GM12878 (cell line): ENCODE measurements at regions not wholly inside any gene's neighbourhood (a gene's known extent, or its start where the extent isn't known, plus 50 kb on each side); places are given as distances from the start of the nearest gene placed in this dataset.

Experiments
- ATAC-seq: fragments of 200-7000 bp; cut with Tn5 transposase; 3 replicates; pipeline ENCODE4 v1.9.1; 2020; ENCODE audit warnings: mild to moderate bottlenecking, moderate library complexity
- BruUV-seq: library from RNA; stranded (reverse); fragments of 400-500 nt; replicated peaks from 2 replicates; lab custom pipeline; 2021; lab: Mats Ljungman, UMichigan
- CTCF ChIA-PET: fragments of 300-600 bp; sonication (Branson Sonifier 250); formaldehyde crosslinking; extraction: SDS; loops from one replicate; lab custom pipeline; 2021; ENCODE audit warnings: inconsistent platforms; lab: Yijun Ruan, JAX
- POLR2A ChIA-PET: fragments of 350-600 bp; formaldehyde crosslinking; extraction: SDS; loops from one replicate; lab custom pipeline; 2021; ENCODE audit warnings: inconsistent platforms; lab: Charles Lee
- RAD21 ChIA-PET: fragments of 300-600 bp; sonication (Branson Sonifier 250); formaldehyde crosslinking; loops from one replicate; lab custom pipeline; 2023; ENCODE audit warnings: antibody characterized with exemption; ENCODE audit not compliant: unreplicated experiment; lab: Charles Lee
- SMC1A ChIA-PET: fragments of 300-600 bp; sonication (Branson Sonifier 250); formaldehyde crosslinking; loops from one replicate; lab custom pipeline; 2023; ENCODE audit not compliant: unreplicated experiment, uncharacterized antibody; lab: Charles Lee
- DNase-seq: peaks from one replicate; pipeline ENCODE4 v3.0.0-alpha.2; 2011; ENCODE audit warnings: low read depth, low spot score
- FAIRE-seq: peaks from 3 replicates; lab custom pipeline; 2011; peaks lifted over from hg19 to GRCh38; lab: Jason Lieb, UNC
- H2AFZ ChIP-seq: 2 replicates; pipeline ENCODE4 v1.6.0; 2011; ENCODE audit warnings: low read depth, low read length, control low read depth; ENCODE audit not compliant: control insufficient read depth
- H3K27ac ChIP-seq: 2 replicates; pipeline ENCODE4 v1.5.1; 2011; ENCODE audit warnings: control low read depth; ENCODE audit not compliant: control insufficient read depth, insufficient read depth
- H3K27me3 ChIP-seq, 2 experiments: replicated peaks in 1 of 2; 2 replicates each; pipeline versions ENCODE4 v1.6.0 to v1.6.1; 2011; ENCODE audit warnings: low read length in 1 of 2; ENCODE audit not compliant: control insufficient read depth in 2 of 2, insufficient read depth in 2 of 2
- H3K36me3 ChIP-seq, 2 experiments: 2 replicates each; pipeline ENCODE4 v1.5.1; 2011; ENCODE audit warnings: low read length in 1 of 2; ENCODE audit not compliant: control insufficient read depth in 2 of 2, insufficient read depth in 2 of 2
- H3K4me1 ChIP-seq: 2 replicates; pipeline ENCODE4 v1.6.1; 2011; ENCODE audit warnings: mild to moderate bottlenecking, low read length, moderate library complexity, mixed read lengths; ENCODE audit not compliant: control insufficient read depth, insufficient read depth
- H3K4me2 ChIP-seq: 2 replicates; pipeline ENCODE4 v1.6.0; 2011; ENCODE audit warnings: control low read depth; ENCODE audit not compliant: control insufficient read depth, insufficient read depth
- H3K4me3 ChIP-seq: fragments of 200-600 bp; sonication (generic); 2 replicates; pipeline ENCODE4 v1.5.1; 2016
- H3K79me2 ChIP-seq: 2 replicates; pipeline ENCODE4 v1.6.0; 2011; ENCODE audit warnings: low read length; ENCODE audit not compliant: control insufficient read depth, insufficient read depth
- H3K9ac ChIP-seq: 2 replicates; pipeline ENCODE4 v1.8.0; 2011; ENCODE audit warnings: low read length, control low read depth, mixed read lengths; ENCODE audit not compliant: control insufficient read depth, insufficient read depth
- H3K9me3 ChIP-seq: replicated peaks from 3 replicates; pipeline ENCODE4 v1.5.1; 2011; ENCODE audit warnings: mild to moderate bottlenecking, low read length; ENCODE audit not compliant: control insufficient read depth, insufficient read depth
- H4K20me1 ChIP-seq: 2 replicates; pipeline ENCODE4 v1.6.0; 2011; ENCODE audit not compliant: control insufficient read depth, insufficient read depth
- BCL3 ChIP-seq: IDR thresholded peaks from 2 replicates; pipeline ENCODE4 v1.6.1; 2011; ENCODE audit warnings: borderline replicate concordance, low read depth, mild to moderate bottlenecking, moderate library complexity, low read length; ENCODE audit not compliant: insufficient read depth, poor library complexity, severe bottlenecking
- CREB1 ChIP-seq: IDR thresholded peaks from 2 replicates; pipeline ENCODE4 v1.6.1; 2012; ENCODE audit warnings: low read depth, mild to moderate bottlenecking, inconsistent platforms
- EZH2 ChIP-seq: IDR thresholded peaks from 2 replicates; pipeline ENCODE4 v1.6.1; 2012; ENCODE audit warnings: low read depth, mild to moderate bottlenecking, control low read depth, inconsistent platforms, low read length, borderline replicate concordance; ENCODE audit not compliant: control insufficient read depth
- NRF1 ChIP-seq: conservative IDR thresholded peaks from 2 replicates; pipeline ENCODE4 v1.6.1; 2011; ENCODE audit warnings: mild to moderate bottlenecking, low read depth, low read length, improper control_type of control experiment
- SUPT20H ChIP-seq: IDR thresholded peaks from 2 replicates; pipeline ENCODE4 v1.6.1; 2011; ENCODE audit warnings: low read depth, mild to moderate bottlenecking, low read length, moderate library complexity, borderline replicate concordance; ENCODE audit not compliant: control insufficient read depth
- USF1 ChIP-seq: IDR thresholded peaks from 2 replicates; pipeline ENCODE4 v1.6.1; 2011; ENCODE audit warnings: borderline replicate concordance, low read depth, mild to moderate bottlenecking, moderate library complexity, mixed read lengths, low read length; ENCODE audit not compliant: insufficient read depth; ENCODE audit errors: extremely low read length
- USF2 ChIP-seq: IDR thresholded peaks from 2 replicates; pipeline ENCODE4 v1.6.1; 2011; ENCODE audit warnings: low read depth, low read length, improper control_type of control experiment, borderline replicate concordance
- WRNIP1 ChIP-seq: IDR thresholded peaks from 2 replicates; pipeline ENCODE4 v1.6.1; 2011; ENCODE audit warnings: low read depth, low read length, improper control_type of control experiment, borderline replicate concordance
- ZNF217 ChIP-seq: fragments of 450-650 bp; IDR thresholded peaks from 2 replicates; pipeline ENCODE4 v1.6.1; 2017; ENCODE audit warnings: antibody characterized with exemption, mild to moderate bottlenecking
- ZNF384 ChIP-seq: IDR thresholded peaks from 2 replicates; pipeline ENCODE4 v1.6.1; 2012; ENCODE audit warnings: low read depth, mild to moderate bottlenecking, low read length, improper control_type of control experiment, borderline replicate concordance
- WGBS: methylation state at CpG from one replicate; pipeline ENCODE4 v1.1.6; 2016; ENCODE audit warnings: low lambda C conversion rate; ENCODE audit not compliant: insufficient replicate concordance, insufficient coverage; ENCODE audit errors: missing lambda C conversion rate; 5-methylcytosine and 5-hydroxymethylcytosine counted together
- in situ Hi-C: fragments of 300-500 bp; cut with MboI; formaldehyde crosslinking; loops from 9 replicates; pipeline ENCODE4 v1.14.3; 2018; ENCODE audit warnings: mixed read lengths
- intact Hi-C: fragments of 100-400 bp; cut with micrococcal nuclease; formaldehyde crosslinking; loops from one replicate; pipeline ENCODE4 v1.14.2; 2022; ENCODE audit not compliant: unreplicated experiment

GRCh38 chr13:103250071-103250470, 183.9 kb upstream of the SLC10A2 start:
- SMC1A ChIA-PET, result interaction anchor here (0.8 kb wide), 1 partner anchor 60 kb away, joined by 3 read pairs; no protein-coding TSS in a partner anchor
- RAD21 ChIA-PET, result no interaction called here
- ATAC-seq (no peak), DNase-seq (no peak), FAIRE-seq (no peak)
- Histone ChIP-seq H3K36me3 (no peaks in the 10 kb centered on the region), H4K20me1 (no peaks in the 10 kb centered on the region), H3K9ac (no peak overlapping the region), H3K4me2 (no peak overlapping the region), H3K9me3 (no peaks in the 10 kb centered on the region; the same call in 2 of the 3 replicates), H2AFZ (no peak overlapping the region), H3K4me1 (no peaks in the 10 kb centered on the region), H3K4me3 (no peak overlapping the region), H3K27me3 (no peaks in the 10 kb centered on the region), H3K79me2 (no peaks in the 10 kb centered on the region), H3K27ac (no peak overlapping the region)
- no TSS peak for BruUV-seq
- WGBS, result 45% methylated on average over 1 of the region's 1 CpG
- POLR2A ChIA-PET, result no interaction called here
- CTCF ChIA-PET, result no interaction called here
- in situ Hi-C loops (no loop called here), intact Hi-C loops (no loop called here)
- TF ChIP-seq CREB1, result no peak
- no peak for TF ChIP-seq SUPT20H
- TF ChIP-seq USF2, result no peak
- TF ChIP-seq ZNF384, result no peak
- no peak for TF ChIP-seq ZNF217
- TF ChIP-seq NRF1, result no peak
- no peak for TF ChIP-seq BCL3
- no peak for TF ChIP-seq WRNIP1
- no peak for TF ChIP-seq USF1
- TF ChIP-seq EZH2, result no peak
